HG02623 (cell line): ENCODE measurements at regions not wholly inside any gene's neighbourhood (a gene's known extent, or its start where the extent isn't known, plus 50 kb on each side); places are given as distances from the start of the nearest gene placed in this dataset.

ENCODE experiments used
- ATAC-seq: cut with Tn5 transposase; IDR thresholded peaks from one replicate; pipeline ENCODE4 v1.9.1; 2021; ENCODE audit warnings: moderate library complexity; ENCODE audit not compliant: unreplicated experiment

DNA sequence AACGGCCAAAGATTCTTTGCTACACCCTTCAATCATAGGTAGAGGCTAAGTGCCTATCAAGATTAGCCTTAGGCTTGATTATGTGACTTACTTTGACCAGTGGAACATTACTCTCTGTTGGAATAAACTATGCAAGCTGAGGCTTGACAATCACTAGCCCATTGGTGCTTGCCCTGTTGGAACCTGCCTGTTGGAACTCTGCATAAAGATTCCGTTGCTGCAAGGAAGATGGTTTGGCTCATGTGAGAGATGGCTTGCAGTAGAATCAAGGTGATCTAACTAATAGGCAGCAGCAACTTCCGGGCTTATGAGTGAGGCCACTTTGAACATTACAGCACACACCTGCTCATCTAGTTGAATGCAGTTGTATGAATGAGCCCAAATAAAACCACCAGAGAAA is 227.7 kb upstream of the TSHZ2 start:
- ATAC-seq, result no peak

DNA sequence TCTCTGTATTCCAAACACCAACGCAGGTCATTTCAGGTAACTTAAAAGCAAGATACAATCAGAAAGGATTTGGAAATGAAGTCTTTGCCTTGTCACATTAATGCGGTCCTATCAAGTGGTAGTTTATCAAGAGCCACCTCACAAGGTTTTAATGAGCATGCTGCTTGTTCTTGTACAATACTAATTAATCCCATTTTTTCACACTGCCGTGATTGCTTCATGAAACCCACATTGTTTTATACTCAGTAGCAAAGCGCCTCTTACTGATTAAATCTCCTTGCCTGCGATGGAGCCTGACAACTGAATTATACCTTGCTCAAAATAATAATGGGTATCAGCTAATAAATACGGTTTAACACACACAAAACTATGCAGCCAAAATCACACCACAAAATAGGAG is 234.1 kb upstream of the TSHZ2 start:
- ATAC-seq, result no peak

DNA sequence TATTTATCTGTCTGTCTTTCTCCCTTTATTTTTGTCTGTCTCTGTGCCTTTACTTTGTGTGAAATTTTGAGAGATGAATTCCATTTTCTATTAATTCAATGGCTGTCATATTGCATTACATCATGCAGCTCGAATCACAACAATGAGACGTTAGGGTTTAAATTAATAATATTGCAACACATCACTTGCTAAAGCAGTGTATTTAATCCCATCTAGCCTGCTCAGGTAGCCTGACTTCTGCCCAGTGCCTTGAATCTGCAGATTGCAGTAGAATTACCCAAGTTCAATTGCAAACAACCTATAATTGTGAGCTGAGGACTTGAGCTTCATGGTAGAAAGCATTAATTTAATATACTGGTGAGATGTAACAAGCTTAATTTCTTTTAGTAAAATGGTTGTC is 235.7 kb upstream of the TSHZ2 start:
- ATAC-seq, result no peak

DNA sequence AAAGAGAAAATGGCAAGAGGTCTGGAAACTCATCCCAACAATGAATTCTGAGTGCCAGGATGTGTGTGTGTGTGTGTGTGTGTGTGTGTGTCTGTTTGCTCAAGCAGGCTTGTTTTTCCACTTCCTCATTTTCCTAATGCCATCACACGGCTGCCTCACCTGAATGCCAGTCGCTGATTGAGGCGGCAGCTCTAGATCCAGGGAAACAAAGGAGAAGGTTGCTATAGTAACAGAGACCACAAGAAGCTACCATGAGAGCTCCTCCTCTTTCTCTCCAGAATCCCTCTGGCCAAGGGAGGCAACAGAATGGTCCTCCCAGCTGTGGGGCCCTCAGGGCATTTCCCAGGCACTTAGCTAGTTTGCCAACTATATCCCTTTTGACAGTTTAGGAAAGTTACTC is 241.1 kb upstream of the TSHZ2 start:
- no peak for ATAC-seq

DNA sequence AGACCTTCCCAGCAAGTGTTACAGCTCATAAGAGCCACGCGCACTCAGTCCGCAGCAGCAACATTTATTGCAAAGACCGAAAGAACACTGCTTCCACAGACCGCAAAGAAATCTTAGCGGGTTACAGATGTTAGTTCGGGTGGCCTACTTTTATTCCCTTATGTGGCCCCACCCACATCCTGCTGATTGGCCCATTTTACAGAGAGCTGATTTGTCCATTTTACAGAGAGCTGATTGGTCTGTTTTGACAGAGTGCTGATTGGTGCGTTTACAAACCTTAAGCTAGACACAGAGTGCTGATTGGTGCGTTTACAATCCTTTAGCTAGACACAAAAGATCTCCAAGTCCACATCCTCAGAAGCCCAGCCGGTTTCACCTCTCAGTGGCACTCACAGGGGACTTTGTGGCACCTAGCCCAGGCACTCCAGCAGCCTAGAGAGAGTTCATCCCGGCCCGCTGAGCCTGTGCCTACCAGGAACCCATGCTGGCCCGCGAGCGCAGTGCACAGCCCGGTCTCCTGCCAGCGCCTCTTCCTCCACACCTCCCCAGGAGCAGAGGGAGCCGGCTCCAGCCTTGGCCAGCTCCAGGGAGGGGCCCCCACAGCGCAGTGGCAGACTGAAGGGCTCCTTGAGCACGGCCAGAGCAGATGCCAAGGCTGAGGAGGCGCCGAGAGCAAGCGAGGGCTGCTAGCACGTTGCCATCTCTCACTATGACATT is 244.3 kb upstream of the TSHZ2 start:
- no peak for ATAC-seq

DNA sequence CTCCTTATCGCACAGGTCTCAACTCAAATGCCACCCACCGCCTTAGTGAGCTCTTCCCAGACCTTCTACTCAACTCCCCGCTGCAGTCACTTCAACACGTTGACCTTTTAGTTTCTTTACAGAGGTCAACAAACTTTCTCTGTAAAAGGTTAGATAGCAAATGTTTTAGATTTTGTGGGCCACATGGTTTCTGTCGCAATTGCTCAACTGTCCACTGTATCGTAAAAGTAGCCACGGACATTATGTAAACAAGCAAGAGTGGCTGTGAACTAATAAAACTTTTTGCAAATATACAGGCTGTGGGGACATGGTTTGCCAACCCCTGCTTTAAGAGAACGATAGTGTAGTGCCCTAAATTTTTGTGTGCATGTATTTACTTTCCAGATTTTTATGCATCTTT is 247.6 kb upstream of the TSHZ2 start:
- no peak for ATAC-seq

DNA sequence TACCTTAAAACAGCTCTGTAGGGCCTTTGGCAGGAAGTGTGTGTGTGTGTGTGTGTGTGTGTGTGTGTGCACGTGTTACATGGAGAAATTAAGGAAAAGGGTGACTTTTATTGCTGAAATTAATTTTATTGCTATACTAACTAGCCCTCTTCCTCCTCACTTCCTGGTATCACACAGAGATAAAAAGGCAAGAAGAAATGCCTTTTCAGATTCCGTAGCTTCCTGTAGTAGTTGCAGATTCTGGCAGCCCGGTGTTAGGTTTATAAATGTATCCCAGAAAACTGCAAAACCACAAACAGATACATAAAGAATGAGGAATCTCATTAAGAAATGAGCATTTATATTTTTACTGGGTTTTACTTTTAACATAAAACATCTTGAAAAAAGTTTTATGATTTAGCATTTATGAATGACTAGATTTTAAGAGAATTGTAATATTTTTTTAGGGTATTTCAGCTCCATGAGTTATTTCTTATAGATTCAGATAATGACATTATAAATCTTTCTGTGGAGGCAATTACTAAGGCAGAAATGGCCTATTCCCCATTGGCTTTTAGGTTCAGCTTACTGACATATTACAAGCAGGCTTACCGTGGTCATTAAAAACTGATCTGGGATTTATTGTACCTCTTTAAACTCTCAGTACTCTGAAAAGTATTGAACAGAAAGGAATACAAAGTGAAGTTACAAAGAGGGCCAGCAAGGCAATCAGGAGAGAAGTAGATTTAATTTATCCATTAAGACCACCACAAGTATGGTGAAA is 249.1 kb upstream of the TSHZ2 start:
- no peak for ATAC-seq

DNA sequence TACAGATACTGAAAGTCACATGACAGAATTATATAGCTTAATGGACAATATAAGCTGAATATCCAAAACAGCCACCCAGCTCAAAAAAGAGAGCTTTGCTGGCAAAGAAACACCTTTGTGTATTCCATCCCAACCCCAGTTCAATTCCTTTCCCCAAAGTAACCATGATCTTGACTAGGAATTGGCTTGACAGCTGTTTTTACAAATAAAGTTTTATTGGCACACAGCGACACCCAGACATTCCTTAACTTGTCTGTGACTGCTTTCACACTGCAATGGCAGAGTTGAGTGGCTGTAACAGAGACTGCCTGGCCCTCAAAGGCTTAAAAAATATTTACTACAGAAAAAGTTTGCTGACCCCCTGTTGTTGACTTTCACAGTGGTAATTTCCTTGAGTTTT is 264.0 kb upstream of the TSHZ2 start:
- ATAC-seq, result no peak

DNA sequence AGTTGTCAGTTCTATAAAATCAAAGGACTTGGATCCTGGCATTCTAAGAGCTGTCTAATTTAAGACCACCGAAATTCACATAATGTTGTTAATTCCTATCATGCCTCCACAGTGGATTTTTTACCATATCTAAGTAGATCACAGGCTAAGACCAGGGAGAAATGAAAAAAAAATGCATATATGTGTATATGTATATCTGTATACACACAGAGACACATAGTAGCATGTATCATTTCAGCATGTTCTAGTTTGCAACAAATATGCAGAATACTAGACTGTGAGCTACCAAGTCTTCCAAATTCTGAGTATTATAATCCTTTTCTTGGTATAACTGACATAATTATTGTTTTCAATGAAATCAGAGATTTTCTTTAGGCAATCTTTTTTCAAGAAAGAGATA is 267.6 kb upstream of the TSHZ2 start:
- no peak for ATAC-seq

DNA sequence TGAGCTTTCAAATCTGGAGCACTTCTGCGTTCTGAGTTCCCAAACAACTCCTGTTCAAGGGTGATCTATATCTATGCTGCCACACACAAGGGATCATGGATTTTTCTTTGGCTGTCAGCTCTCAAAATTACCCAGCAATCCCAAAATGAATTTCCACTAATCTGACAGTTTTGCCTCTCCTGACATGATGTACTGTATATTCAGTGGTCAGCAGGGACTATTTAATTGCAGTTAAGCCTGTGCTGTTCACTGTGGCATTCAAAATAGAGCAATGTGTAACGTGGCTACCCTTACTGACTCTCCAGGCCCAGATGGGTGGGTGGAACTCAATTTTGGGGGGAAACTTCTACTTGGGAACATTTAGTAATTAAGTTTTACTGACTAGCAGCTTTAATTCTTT is 283.8 kb upstream of the TSHZ2 start:
- ATAC-seq, result no peak

DNA sequence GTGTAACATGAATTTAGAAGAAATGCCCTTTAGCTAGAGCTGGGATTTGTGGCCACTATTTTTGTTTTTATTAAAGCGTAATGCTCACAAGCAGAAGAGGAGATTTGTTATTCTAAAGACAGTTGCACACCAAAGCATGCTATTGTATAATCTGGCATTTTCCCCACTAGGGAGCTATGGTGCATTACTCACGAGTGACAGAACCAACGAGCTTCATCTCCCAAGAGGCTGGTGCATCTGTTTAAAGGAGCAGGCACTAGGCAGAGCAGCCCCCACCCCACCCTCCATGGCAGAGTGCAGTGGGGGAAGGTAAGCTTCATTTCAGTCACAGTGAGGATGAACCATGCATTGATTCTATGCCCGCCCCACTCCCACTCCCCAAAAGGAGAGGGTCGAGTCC is 287.3 kb upstream of the TSHZ2 start:
- ATAC-seq, result no peak

DNA sequence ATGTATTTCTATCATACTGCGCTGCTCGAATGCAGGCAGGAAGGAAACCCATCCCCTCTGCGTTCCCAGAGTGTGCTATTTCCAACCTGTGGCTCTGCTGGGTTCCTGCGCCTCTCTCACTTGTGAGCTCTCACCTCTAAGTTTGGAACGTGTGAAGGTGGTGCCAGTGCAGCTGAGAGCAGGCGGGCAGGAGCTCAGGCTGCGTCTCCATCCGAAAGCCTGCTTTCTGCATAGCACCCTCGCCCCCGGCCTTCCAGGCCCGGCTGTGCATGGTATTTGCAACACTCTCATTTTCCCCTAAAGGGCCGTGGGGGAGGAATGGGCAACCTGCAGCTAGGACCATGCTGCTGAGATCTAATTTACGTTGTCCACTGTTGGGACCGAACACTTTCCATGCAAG is 288.0 kb upstream of the TSHZ2 start:
- no peak for ATAC-seq

DNA sequence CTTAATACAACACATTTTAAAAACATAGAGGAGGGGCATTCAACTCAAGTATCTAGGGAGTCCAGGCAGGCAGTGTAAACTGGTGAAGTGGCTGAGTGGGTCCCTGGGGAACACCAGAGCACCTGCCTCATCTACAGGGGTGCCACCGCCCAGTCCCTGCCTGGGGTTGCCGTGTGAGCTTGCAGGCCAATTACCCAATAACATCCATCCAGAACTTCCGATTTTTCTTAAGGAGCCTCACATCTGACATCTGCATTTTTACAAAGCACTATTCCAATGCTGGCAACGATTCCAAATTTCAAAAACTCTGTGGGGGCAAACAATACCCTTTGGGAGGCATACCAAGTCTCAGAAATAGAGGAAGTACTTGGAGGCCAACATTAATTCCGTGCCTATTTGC is 288.4 kb upstream of the TSHZ2 start:
- ATAC-seq, result no peak

DNA sequence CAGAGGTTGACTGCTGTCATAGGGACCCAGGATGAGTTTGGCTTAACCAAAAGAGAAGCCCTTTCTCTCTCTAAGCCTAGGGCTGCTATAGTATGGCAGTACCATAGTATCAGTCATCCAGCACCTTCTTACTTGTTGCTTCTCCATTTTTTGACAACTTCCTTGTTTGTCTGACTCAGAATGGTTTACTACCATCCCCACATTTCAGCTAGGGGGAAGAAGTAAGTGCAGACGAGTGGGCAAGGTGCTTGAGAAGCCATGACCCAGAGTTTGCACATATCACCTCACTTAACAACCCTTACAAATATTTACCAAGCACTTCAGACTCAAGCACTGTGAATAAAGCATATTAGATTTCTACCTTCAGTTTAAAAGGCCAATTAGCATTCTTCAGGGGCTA is 289.9 kb upstream of the TSHZ2 start:
- ATAC-seq, result no peak

DNA sequence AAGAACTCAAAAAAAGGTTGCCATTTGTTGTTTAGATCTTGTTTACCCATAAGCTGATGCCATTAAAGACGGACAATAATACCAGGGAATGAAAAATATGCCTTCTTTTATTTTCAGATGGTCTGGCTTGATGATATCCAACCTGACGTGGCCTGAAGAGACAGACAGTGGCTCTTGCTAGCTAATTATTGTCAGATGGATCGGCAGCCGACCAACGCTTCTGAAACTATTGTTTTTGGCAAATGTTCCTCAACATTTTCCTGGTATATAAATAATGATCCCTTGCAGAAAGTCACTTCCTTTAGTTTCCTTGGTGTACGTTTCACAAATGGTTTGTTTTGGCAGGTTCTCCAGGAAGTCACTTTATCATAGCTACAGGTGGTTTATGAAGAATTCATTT is 290.9 kb upstream of the TSHZ2 start:
- no peak for ATAC-seq

DNA sequence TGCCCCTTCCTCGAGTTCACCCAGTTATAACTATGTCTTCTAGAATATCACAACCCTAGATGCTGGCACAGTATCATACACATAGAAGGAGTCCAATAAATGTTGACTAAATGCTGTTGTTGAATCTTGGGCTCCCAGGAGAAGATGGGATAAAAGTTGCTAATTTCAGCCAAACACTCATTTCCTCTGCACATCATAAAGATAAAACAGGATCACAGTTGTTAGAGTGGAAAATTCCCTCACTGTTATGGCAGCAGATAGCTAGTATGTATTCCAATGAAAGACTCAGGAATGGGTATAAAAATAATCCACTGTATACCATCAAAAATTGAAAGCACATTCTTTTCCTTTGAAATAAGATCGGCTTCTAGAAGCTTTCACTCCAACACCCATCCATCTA is 294.9 kb upstream of the TSHZ2 start:
- ATAC-seq, result no peak

DNA sequence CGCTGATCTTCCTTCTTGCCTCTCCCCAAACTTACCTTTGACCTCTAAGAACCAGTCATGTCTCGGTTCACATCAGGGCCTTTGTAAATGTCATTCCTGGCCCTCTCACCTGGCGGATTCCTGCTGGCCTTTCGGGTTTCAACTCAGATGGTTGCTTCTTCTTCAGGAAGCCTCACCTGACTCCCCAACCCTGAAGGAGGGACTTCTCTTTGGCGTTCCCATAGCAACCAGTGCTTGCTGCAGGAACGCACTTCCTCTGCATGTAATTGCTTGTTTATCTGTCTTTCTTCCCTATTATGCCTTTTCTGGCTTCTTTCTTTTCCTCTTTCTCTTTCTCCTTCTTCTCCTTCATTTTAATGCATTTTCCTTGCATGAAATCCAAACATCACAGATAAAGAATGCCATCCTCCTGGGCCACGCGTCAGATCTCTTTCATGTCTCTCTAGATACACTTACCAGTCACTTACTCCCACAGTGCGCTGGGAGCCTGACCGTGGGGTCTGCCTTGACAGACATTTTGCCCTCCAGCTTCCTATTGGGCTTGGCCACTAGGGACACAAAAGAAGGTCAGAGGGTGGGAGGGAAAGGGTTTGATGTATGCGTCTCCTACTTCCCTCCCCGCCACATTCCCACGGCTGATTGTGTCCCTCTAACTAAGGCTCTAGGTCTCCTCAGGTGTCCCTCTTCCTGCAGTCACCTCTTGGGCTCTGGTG is 295.7 kb upstream of the TSHZ2 start:
- no peak for ATAC-seq

DNA sequence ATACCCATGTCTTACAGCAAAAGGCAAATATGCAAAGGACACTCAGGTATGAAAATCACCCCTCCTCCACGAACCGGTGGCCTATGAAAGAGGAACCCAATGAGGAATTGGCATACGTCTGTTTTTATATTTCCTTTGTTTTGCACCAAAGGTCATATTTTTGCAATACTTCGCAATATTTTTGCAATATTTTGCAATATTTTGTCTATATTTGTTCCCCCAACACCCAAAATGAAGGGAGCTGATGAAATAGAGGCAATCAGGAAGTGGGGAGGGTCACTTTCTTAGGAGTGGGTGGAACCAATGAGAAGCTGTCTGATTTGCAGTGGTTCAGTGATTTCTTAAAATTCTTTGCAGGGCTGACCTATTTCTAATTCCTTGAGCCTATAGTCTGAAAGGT is 296.8 kb upstream of the TSHZ2 start:
- ATAC-seq, result no peak

DNA sequence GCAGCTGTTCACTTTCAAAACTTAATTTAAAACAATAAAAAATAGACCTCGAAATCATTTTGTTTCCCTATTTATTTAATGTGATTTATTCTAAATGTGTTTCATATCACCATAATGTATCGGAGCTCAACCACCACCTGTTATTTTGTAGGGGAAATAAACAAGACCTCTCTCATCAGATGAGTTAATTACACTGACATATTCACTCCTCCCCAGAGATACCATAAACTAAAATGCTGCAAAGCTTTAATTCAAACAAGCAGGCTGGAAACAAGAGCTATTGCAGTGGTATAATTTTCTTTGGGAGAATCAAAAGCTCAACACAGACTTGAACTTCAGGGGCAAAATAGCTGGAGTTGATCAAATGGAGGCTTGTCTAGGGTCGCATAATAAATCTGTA is 303.5 kb upstream of the TSHZ2 start:
- no peak for ATAC-seq

DNA sequence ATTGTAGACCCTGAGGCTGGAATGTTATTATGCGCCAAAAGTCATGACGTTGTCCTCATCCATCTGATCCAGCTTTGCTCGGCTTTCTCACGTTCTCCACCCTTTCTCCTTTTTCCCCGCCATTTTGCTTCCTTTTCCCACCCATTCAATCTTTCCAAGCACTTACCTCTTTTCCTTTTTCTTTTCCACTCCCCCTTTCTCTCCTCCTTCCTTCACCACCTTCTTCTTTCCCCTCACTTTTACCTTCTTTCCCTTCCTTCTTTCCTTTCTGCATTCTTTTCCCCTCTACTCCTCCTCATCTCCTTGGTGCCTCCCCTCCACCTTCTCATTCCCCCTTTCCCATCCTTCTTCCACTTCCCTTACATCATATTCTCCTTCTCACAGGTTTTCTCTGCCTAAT is 304.8 kb upstream of the TSHZ2 start:
- ATAC-seq, result no peak

DNA sequence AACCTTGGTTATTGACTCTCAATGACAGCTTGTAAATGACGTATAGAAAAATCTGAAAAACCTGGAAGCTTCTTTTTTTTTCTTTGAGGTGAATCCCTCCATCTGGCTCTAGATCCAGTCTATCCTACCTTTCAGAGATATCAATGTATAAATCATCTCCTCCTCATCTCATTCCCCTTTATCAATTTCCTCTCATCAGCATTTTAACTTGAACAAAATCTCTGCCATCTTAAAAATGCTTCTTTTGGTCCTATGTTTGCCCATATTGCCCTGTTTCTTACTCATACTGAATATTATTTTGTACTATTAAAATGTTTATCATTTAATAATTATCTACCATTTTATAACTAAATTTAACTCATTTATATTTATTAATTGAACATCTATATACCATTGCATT is 306.7 kb upstream of the TSHZ2 start:
- ATAC-seq, result no peak

DNA sequence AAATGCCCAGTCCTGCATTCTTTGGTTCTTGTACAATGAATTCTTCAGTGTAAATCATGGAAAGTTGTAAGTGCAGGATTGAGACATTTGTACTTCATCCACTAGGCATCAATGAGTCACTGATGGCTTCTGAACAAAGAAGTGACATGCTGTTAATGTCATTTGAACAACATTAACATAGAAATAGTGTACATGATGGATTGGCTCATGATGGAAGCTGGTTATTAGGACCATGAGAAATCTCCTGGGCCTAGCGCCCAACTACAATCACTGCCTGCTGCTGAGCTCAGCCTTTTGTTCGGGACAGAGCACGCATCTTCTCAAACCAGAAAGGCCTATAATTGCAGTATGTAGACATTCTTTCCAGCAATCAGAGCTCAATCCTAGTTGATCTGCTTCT is 316.8 kb upstream of the TSHZ2 start:
- no peak for ATAC-seq
